Esophagus squamous epithelium (tissue), 5 donors: ENCODE measurements at regions not wholly inside any gene's neighbourhood (a gene's known extent, or its start where the extent isn't known, plus 50 kb on each side); places are given as distances from the start of the nearest gene placed in this dataset.
"Not testable (repeated sequence)": the region's sequence is repeated elsewhere in the genome, so short reads cannot be mapped to it uniquely, and the experiment has no call there.

ENCODE experiments used
- DNase-seq: peaks from one replicate; lab custom pipeline; 2025; lab: John Stamatoyannopoulos, UW
- H3K27ac ChIP-seq, 4 donors: fragments of 200-600 bp; sonication (generic); one replicate each; pipeline ENCODE4 v1.5.1; 2016 to 2019; ENCODE audit warnings: mild to moderate bottlenecking in 1 of 4
- H3K27me3 ChIP-seq, 4 donors: fragments of 200-600 bp; sonication (generic); 1 replicate in 3 of 4; 2 replicates in 1 of 4; pipeline versions ENCODE4 v1.5.1 to v1.6.0; 2017 to 2021; ENCODE audit warnings: antibody characterized with exemption in 1 of 4
- H3K36me3 ChIP-seq, 3 donors: fragments of 200-600 bp; sonication (generic); one replicate each; pipeline ENCODE4 v1.5.1; 2016 to 2019
- H3K4me1 ChIP-seq, 3 donors: fragments of 200-600 bp; sonication (generic); one replicate each; pipeline ENCODE4 v1.5.1; 2017 to 2019
- H3K4me3 ChIP-seq, 4 donors: fragments of 200-600 bp; sonication (generic); 1 replicate in 3 of 4; 2 replicates in 1 of 4; pipeline ENCODE4 v1.5.1; 2016 to 2019; ENCODE audit warnings: mild to moderate bottlenecking in 2 of 4, moderate library complexity in 1 of 4
- H3K9me3 ChIP-seq, 3 donors: fragments of 200-600 bp; sonication (generic); one replicate each; pipeline ENCODE4 v1.5.1; 2016 to 2019
- CTCF ChIP-seq, 6 experiments: fragments of 450-650 bp in 4 of 6; fragments of 200-600 bp in 2 of 6; sonication (generic) in 2 of 6; IDR thresholded peaks; one replicate each; pipeline ENCODE4 v1.5.1; 2016 to 2019; ENCODE audit warnings: antibody characterized with exemption in 6 of 6, mild to moderate bottlenecking in 4 of 6, moderate library complexity in 4 of 6
- POLR2A ChIP-seq, 4 donors: fragments of 450-650 bp; IDR thresholded peaks; one replicate each; pipeline ENCODE4 v1.6.1; 2017; ENCODE audit warnings: antibody characterized with exemption in 4 of 4, mild to moderate bottlenecking in 4 of 4, moderate library complexity in 3 of 4
- WGBS, 2 donors: methylation state at CpG; one replicate each; pipeline ENCODE4 v1.1.5; 2018; 5-methylcytosine and 5-hydroxymethylcytosine counted together
- intact Hi-C: fragments of 100-400 bp; cut with DNase I; formaldehyde crosslinking; loops from one replicate; pipeline ENCODE4 v1.15.0; 2022
- donor health status: DM: yes; HTN: yes; CAD: no.

- intact Hi-C loops, result no loop called here
- no peak for DNase-seq
- TF ChIP-seq POLR2A (IDR thresholded peaks at IDR 0.05) (no peak), CTCF (IDR thresholded peaks at IDR 0.05) (no peak)
- Histone ChIP-seq H3K4me1 (no peaks in the 10 kb centered on the region), H3K27me3 (no peaks in the 10 kb centered on the region), H3K36me3 (no peaks in the 10 kb centered on the region), H3K9me3 (no peaks in the 10 kb centered on the region), H3K4me3 (no peak overlapping the region), H3K27ac (no peak overlapping the region)
- 92% methylated on average over 4 of the region's 4 CpGs for WGBS, 2 donors
Observed at GRCh38 chr3:150270883-150271590, 137.1 kb upstream of the TSC22D2 start.

DNA sequence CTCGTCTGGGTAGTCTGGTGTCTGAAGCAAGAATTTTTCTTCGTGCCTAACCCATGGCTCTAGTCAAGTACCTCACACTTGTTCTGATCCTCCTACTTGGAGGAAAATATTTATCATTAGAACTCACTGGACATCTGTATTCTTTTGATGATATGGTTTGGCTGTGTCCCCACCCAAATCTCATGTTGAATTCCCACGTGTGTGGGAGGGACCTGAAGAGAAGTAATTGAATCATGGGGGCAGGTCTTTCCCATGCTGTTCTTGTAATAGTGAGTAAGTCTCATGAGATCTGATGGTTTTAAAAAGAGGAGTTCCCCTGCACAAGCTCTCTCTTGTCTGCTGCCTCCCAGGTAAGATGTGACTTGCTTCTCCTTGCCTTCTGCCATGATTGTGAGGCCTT is 137.7 kb upstream of the TSC22D2 start:
- intact Hi-C loops, H3K27me3 ChIP-seq, H3K9me3 ChIP-seq, H3K4me3 ChIP-seq, H3K27ac ChIP-seq, H3K4me1 ChIP-seq, H3K36me3 ChIP-seq, DNase-seq: not testable (repeated sequence)
- 45 to 70% methylated on average over 3 of the region's 3 CpGs for WGBS, 2 donors

- Histone ChIP-seq H3K36me3 (no peaks in the 10 kb centered on the region), H3K9me3 (no peaks in the 10 kb centered on the region), H3K27ac (no peak overlapping the region), H3K4me1 (no peaks in the 10 kb centered on the region), H3K4me3 (no peak overlapping the region), H3K27me3 (no peaks in the 10 kb centered on the region)
- TF ChIP-seq POLR2A (IDR thresholded peaks at IDR 0.05), result no peak
- TF ChIP-seq CTCF (IDR thresholded peaks at IDR 0.05), result no peak
- DNase-seq, result no peak
- 84 to 92% methylated on average over 3 of the region's 3 CpGs for WGBS, 2 donors
- intact Hi-C loops, result no loop called here
Observed at GRCh38 chr3:150269526-150269925, 138.6 kb upstream of the TSC22D2 start.

DNA sequence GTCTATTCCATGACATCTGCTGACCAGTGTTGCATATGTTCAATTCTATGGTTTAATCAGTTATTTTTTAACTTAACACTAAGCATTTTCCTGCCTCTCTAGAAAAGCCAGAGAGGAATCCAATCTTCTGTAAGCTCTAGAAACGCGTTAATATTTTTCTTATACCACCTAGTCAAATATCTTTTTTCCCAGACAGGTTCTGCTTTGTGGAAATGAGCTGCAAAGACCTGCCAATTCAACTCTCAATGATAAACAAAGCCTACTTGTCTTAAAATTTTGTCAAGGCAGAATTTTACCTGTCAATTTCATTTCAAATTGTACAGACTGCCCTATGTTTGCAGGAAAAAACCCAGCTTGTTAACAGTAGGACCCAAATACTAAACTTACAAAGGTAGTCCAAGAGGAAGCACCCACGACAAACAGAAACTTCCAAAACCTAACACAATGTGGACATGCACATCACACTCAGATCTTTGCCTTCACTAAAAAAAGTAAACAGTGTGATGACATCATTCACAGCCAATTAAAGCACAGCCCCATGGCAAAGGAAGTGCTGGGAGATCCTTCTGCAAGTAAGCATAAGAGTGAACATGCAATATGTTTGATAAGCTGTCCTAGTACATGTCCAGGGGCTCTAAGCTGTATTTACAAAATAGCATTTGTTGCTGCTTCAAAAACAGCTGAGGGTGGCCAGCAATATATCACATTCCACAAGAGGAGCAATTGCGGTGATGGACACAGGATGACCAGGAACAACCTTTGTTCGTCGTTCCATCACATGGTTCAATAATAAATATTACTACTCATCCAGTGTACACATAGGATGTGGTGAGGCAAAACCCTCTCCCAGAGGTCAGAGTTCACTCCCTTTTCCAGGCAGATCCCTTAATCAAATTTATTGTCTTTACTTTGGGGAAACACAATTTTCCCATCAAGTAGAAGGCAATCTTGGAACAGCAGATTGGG is 139.4 kb upstream of the TSC22D2 start:
- Histone ChIP-seq H3K4me1 (no peaks in the 10 kb centered on the region), H3K4me3 (no peak overlapping the region), H3K36me3 (no peaks in the 10 kb centered on the region), H3K9me3 (no peaks in the 10 kb centered on the region), H3K27ac (no peak overlapping the region), H3K27me3 (no peaks in the 10 kb centered on the region)
- TF ChIP-seq CTCF (IDR thresholded peaks at IDR 0.05) (no peak), POLR2A (IDR thresholded peaks at IDR 0.05) (no peak)
- DNase-seq, result no peak
- intact Hi-C loops, result no loop called here
- WGBS, 2 donors, result 74 to 83% methylated on average over 6 of the region's 6 CpGs

- Histone ChIP-seq H3K27me3 (no peaks in the 10 kb centered on the region), H3K36me3 (no peaks in the 10 kb centered on the region), H3K27ac (no peak overlapping the region), H3K4me3 (no peak overlapping the region), H3K4me1 (no peaks in the 10 kb centered on the region), H3K9me3 (no peaks in the 10 kb centered on the region)
- 76 to 81% methylated on average over 2 of the region's 2 CpGs for whole genome bisulfite sequencing, 2 donors
- TF ChIP-seq CTCF (IDR thresholded peaks at IDR 0.05) (no peak), POLR2A (IDR thresholded peaks at IDR 0.05) (no peak)
- intact Hi-C loops, result no loop called here
- no peak for DNase-seq
Observed at GRCh38 chr3:150267288-150267687, 140.8 kb upstream of the TSC22D2 start.
